ENCODE measurements at regions not wholly inside any gene's neighbourhood (a gene's known extent, or its start where the extent isn't known, plus 50 kb on each side); places are given as distances from the start of the nearest gene placed in this dataset.

- Histone ChIP-seq H3K4me3 (ENCODE audit: low read length, poor library complexity, severe bottlenecking) (no peak overlapping the region), H3F3A (ENCODE audit: low read depth) (no peaks in the 10 kb centered on the region), H3K4me2 (ENCODE audit: low read depth, low read length, poor library complexity, severe bottlenecking) (no peak overlapping the region), H2AFZ (ENCODE audit: low read length) (no peak overlapping the region), H3K27me3 (ENCODE audit: insufficient read depth, low read length, poor library complexity, severe bottlenecking) (no peaks in the 10 kb centered on the region), H4K20me1 (ENCODE audit: insufficient read depth, low read length, poor library complexity, severe bottlenecking) (no peaks in the 10 kb centered on the region), H3K9me2 (replicated peaks; ENCODE audit: low read depth, low read length) (no peaks in the 10 kb centered on the region), H3K36me3 (ENCODE audit: insufficient read depth, low read length) (no peaks in the 10 kb centered on the region), H3K79me2 (ENCODE audit: insufficient read depth, low read length) (no peaks in the 10 kb centered on the region), H3K9ac (ENCODE audit: low read depth, low read length, poor library complexity, severe bottlenecking) (no peak overlapping the region), H3K9me3 (ENCODE audit: insufficient read depth, low read depth, low read length) (no peaks in the 10 kb centered on the region; the same call in 1 of the 2 replicates), H3K4me1 (ENCODE audit: insufficient read depth, low read length, poor library complexity, severe bottlenecking) (no peaks in the 10 kb centered on the region)
- TF ChIP-seq CTCF (conservative IDR thresholded peaks at IDR 0.05; ENCODE audit: low read length): no peak
- TF ChIP-seq EZH2phosphoT487 (IDR thresholded peaks at IDR 0.05; ENCODE audit: borderline replicate concordance): no peak
Measured at GRCh38 chr11:15342163-15342562, 227.4 kb downstream of the INSC start.

- H3K4me3 ChIP-seq (ENCODE audit: low read length, poor library complexity, severe bottlenecking): no peak overlapping the region
Measured at GRCh38 chr11:15346907-15347306, 232.2 kb downstream of the INSC start.

GRCh38 chr11:15347969-15348734, 233.4 kb downstream of the INSC start:
- no peak overlapping the region for H2AFZ ChIP-seq (ENCODE audit: low read length)
- H3K79me2 ChIP-seq (ENCODE audit: insufficient read depth, low read length): no peaks in the 10 kb centered on the region
- H3K4me3 ChIP-seq (ENCODE audit: low read length, poor library complexity, severe bottlenecking): no peak overlapping the region
- no peaks in the 10 kb centered on the region for H3K4me1 ChIP-seq (ENCODE audit: insufficient read depth, low read length, poor library complexity, severe bottlenecking)
- H3K9ac ChIP-seq (ENCODE audit: low read depth, low read length, poor library complexity, severe bottlenecking): no peak overlapping the region
- H3K9me2 ChIP-seq (replicated peaks; ENCODE audit: low read depth, low read length): no peaks in the 10 kb centered on the region
- no peaks in the 10 kb centered on the region for H3K36me3 ChIP-seq (ENCODE audit: insufficient read depth, low read length)
- H4K20me1 ChIP-seq (ENCODE audit: insufficient read depth, low read length, poor library complexity, severe bottlenecking): no peaks in the 10 kb centered on the region
- H3K9me3 ChIP-seq (ENCODE audit: insufficient read depth, low read depth, low read length): no peaks in the 10 kb centered on the region
- no peaks in the 10 kb centered on the region for H3F3A ChIP-seq (ENCODE audit: low read depth)
- no peaks in the 10 kb centered on the region for H3K27me3 ChIP-seq (ENCODE audit: insufficient read depth, low read length, poor library complexity, severe bottlenecking)
- TF ChIP-seq EZH2phosphoT487 (IDR thresholded peaks at IDR 0.05; ENCODE audit: borderline replicate concordance): no peak
- TF ChIP-seq CTCF (conservative IDR thresholded peaks at IDR 0.05; ENCODE audit: low read length): no peak
- H3K4me2 ChIP-seq (ENCODE audit: low read depth, low read length, poor library complexity, severe bottlenecking): no peak overlapping the region

More at GRCh38 chr11:15346907-15347306, 232.2 kb downstream of the INSC start:
- Histone ChIP-seq H3K4me2 (ENCODE audit: low read depth, low read length, poor library complexity, severe bottlenecking) (no peak overlapping the region), H3K9me3 (ENCODE audit: insufficient read depth, low read depth, low read length) (no peaks in the 10 kb centered on the region), H3K36me3 (ENCODE audit: insufficient read depth, low read length) (no peaks in the 10 kb centered on the region), H3F3A (ENCODE audit: low read depth) (no peaks in the 10 kb centered on the region), H2AFZ (ENCODE audit: low read length) (no peak overlapping the region), H3K4me1 (ENCODE audit: insufficient read depth, low read length, poor library complexity, severe bottlenecking) (no peaks in the 10 kb centered on the region), H3K9ac (ENCODE audit: low read depth, low read length, poor library complexity, severe bottlenecking) (no peak overlapping the region), H3K9me2 (replicated peaks; ENCODE audit: low read depth, low read length) (no peaks in the 10 kb centered on the region), H3K27me3 (ENCODE audit: insufficient read depth, low read length, poor library complexity, severe bottlenecking) (no peaks in the 10 kb centered on the region), H4K20me1 (ENCODE audit: insufficient read depth, low read length, poor library complexity, severe bottlenecking) (no peaks in the 10 kb centered on the region), H3K79me2 (ENCODE audit: insufficient read depth, low read length) (no peaks in the 10 kb centered on the region)
- TF ChIP-seq EZH2phosphoT487 (IDR thresholded peaks at IDR 0.05; ENCODE audit: borderline replicate concordance) (no peak), CTCF (conservative IDR thresholded peaks at IDR 0.05; ENCODE audit: low read length) (no peak)
